Heart left ventricle (tissue), 13 donors: ENCODE measurements at regions not wholly inside any gene's neighbourhood (a gene's known extent, or its start where the extent isn't known, plus 50 kb on each side); places are given as distances from the start of the nearest gene placed in this dataset.

Source experiments
- POLR2A ChIP-seq, 2 donors: fragments of 450-650 bp; IDR thresholded peaks; one replicate each; pipeline ENCODE4 v1.6.1; 2017; ENCODE audit warnings: antibody characterized with exemption in 2 of 2, mild to moderate bottlenecking in 2 of 2, moderate library complexity in 2 of 2
- TF ChIP-seq, protein P1 (sequence below), 12 donors: fragments of 200-600 bp; sonication (generic) in 4 of 12; IDR thresholded peaks; one replicate each; pipeline versions ENCODE4 v1.5.0 to v1.8.0; 2018 to 2022; ENCODE audit warnings: antibody characterized with exemption in 12 of 12, mild to moderate bottlenecking in 5 of 12
- donor health status: ischemic (EF 13 %, LVEDD 7.1; RV severe dilation, severe dysfunction).
- donor health status: DM: no; HTN: yes; CAD: no.
- donor health status: DM: no; HTN: no; CAD: no.
- donor health status: ischemic (EF 25% LVEDD 6.9; RV normal size, moderate dysfunction).
- donor health status: ischemic (EF 25% LVEDD 5.7; RV mildly dilated, moderate dysfunction).
- donor health status: ischemic (EF 35%, LVEDD 5.7; RV mildly dilated, moderate dysfunction).
- donor health status: nonischemic (EF 11% LVEDD 7.7; RV severe dilation, severe dysfunction).
- donor health status: DM: yes; HTN: yes; CAD: no.
- donor health status: PGD.
- donor health status: ischemic (EF 29% LVEDD 5.4; RV normal size, mild dysfunction).
- donor health status: nonischemic (EF 23%, LVEDD 6.1; RV moderate dilation, normal function).

DNA sequence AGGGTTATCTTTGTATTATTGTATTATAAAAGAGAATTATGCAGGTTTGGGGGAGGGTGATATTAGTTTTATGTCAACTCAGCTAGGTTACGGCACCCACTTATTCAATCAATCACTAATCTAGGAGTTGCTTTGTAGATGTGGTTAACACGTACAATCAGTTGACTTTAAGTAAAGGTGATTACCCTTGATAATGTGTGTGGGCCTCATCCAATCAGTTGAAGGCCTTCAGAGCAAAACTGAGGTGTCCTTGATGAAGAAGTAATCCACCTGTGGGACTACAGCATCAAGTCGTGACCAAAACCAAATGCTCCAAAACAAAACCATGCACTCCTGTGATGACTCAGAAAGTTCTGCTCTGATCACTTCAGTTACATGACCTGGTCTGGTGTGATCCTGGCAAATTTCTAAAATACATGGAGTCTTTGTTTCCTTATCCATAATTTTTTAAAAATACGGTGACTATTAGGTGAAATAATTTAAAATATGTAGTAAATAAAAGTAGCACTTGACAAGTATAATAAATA is 114.1 kb downstream of the IYD start:
- TF ChIP-seq, protein P1, sequence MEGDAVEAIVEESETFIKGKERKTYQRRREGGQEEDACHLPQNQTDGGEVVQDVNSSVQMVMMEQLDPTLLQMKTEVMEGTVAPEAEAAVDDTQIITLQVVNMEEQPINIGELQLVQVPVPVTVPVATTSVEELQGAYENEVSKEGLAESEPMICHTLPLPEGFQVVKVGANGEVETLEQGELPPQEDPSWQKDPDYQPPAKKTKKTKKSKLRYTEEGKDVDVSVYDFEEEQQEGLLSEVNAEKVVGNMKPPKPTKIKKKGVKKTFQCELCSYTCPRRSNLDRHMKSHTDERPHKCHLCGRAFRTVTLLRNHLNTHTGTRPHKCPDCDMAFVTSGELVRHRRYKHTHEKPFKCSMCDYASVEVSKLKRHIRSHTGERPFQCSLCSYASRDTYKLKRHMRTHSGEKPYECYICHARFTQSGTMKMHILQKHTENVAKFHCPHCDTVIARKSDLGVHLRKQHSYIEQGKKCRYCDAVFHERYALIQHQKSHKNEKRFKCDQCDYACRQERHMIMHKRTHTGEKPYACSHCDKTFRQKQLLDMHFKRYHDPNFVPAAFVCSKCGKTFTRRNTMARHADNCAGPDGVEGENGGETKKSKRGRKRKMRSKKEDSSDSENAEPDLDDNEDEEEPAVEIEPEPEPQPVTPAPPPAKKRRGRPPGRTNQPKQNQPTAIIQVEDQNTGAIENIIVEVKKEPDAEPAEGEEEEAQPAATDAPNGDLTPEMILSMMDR (IDR thresholded peaks at IDR 0.05), result no peak
- TF ChIP-seq POLR2A (IDR thresholded peaks at IDR 0.05), result no peak
